OCI-LY1 (cell line): ENCODE measurements at regions not wholly inside any gene's neighbourhood (a gene's known extent, or its start where the extent isn't known, plus 50 kb on each side); places are given as distances from the start of the nearest gene placed in this dataset.

Experiments
- EZH2 ChIP-seq: fragments of 200-600 bp; sonication (generic), shearing (Covaris generic); IDR thresholded peaks from 2 replicates; pipeline ENCODE4 v1.8.0; 2017; ENCODE audit warnings: borderline replicate concordance, mixed run types, mild to moderate bottlenecking, antibody characterized with exemption, low read length, moderate library complexity, mixed read lengths
- TF ChIP-seq, protein P1 (sequence below): fragments of 200-600 bp; sonication (generic), shearing (Covaris generic); IDR thresholded peaks from 2 replicates; pipeline ENCODE4 v1.5.1; 2017; ENCODE audit warnings: mild to moderate bottlenecking, antibody characterized with exemption, low read length, moderate library complexity, mixed read lengths

DNA sequence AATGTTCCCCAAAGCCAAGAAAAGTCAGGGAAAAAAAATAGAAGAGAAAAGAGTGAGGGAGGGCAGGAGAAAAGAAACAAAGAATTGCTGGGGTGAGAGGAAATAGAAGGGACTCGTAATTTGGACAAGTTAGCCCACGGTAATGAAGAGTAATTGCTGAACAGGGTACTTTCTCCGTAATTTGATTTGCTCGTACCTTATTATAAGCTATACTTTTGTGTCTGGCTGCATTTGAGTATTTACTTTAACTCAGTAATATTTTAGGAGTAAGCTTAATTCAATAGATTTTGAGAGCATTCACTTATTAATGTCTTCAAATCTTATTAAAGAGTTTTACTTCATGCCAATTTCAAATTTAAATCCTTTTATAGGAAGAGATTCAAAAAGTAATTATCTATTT is 527.5 kb downstream of the COL11A1 start:
- TF ChIP-seq, protein P1, sequence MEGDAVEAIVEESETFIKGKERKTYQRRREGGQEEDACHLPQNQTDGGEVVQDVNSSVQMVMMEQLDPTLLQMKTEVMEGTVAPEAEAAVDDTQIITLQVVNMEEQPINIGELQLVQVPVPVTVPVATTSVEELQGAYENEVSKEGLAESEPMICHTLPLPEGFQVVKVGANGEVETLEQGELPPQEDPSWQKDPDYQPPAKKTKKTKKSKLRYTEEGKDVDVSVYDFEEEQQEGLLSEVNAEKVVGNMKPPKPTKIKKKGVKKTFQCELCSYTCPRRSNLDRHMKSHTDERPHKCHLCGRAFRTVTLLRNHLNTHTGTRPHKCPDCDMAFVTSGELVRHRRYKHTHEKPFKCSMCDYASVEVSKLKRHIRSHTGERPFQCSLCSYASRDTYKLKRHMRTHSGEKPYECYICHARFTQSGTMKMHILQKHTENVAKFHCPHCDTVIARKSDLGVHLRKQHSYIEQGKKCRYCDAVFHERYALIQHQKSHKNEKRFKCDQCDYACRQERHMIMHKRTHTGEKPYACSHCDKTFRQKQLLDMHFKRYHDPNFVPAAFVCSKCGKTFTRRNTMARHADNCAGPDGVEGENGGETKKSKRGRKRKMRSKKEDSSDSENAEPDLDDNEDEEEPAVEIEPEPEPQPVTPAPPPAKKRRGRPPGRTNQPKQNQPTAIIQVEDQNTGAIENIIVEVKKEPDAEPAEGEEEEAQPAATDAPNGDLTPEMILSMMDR: no peak
- no peak for TF ChIP-seq EZH2
